GM18507 (cell line): ENCODE measurements at regions not wholly inside any gene's neighbourhood (a gene's known extent, or its start where the extent isn't known, plus 50 kb on each side); places are given as distances from the start of the nearest gene placed in this dataset.
"Not testable (repeated sequence)": the region's sequence is repeated elsewhere in the genome, so short reads cannot be mapped to it uniquely, and the experiment has no call there.

Experiments
- DNase-seq: peaks from one replicate; pipeline ENCODE4 v3.0.0; 2011; ENCODE audit warnings: low read depth; ENCODE audit not compliant: insufficient read length; ENCODE audit errors: extremely low spot score
- FAIRE-seq: peaks from 2 replicates; lab custom pipeline; 2011; peaks lifted over from hg19 to GRCh38; lab: Jason Lieb, UNC

GRCh38 chr2:111249806-111250205, 129.1 kb downstream of the BCL2L11 start:
- FAIRE-seq = no peak

GRCh38 chr2:111250448-111251030, 129.8 kb downstream of the BCL2L11 start:
- DNase-seq (no peak), FAIRE-seq (no peak)

More at GRCh38 chr2:111249806-111250205, 129.1 kb downstream of the BCL2L11 start:
- DNase-seq = no peak

- FAIRE-seq = no peak
Measured at GRCh38 chr2:111251711-111252110, 131.0 kb downstream of the BCL2L11 start.

GRCh38 chr2:111252436-111252835, 131.7 kb downstream of the BCL2L11 start:
- FAIRE-seq = no peak
- DNase-seq = no peak

More at GRCh38 chr2:111251711-111252110, 131.0 kb downstream of the BCL2L11 start:
- no peak for DNase-seq

GRCh38 chr2:111254916-111255315, 134.2 kb downstream of the BCL2L11 start:
- not testable (repeated sequence) for FAIRE-seq, DNase-seq

- FAIRE-seq = not testable (repeated sequence)
Measured at GRCh38 chr2:111256628-111257027, 135.9 kb downstream of the BCL2L11 start.

GRCh38 chr2:111257607-111258006, 136.9 kb downstream of the BCL2L11 start:
- DNase-seq, FAIRE-seq: not testable (repeated sequence)

More at GRCh38 chr2:111256628-111257027, 135.9 kb downstream of the BCL2L11 start:
- DNase-seq = not testable (repeated sequence)

- not testable (repeated sequence) for FAIRE-seq, DNase-seq
Measured at GRCh38 chr2:111258318-111258717, 137.6 kb downstream of the BCL2L11 start.

- FAIRE-seq, DNase-seq: not testable (repeated sequence)
Measured at GRCh38 chr2:111262627-111263379, 142.1 kb downstream of the BCL2L11 start.

GRCh38 chr2:111263380-111264017, 142.8 kb downstream of the BCL2L11 start:
- not testable (repeated sequence) for DNase-seq, FAIRE-seq

- not testable (repeated sequence) for DNase-seq, FAIRE-seq
Measured at GRCh38 chr2:111264956-111265355, 144.2 kb downstream of the BCL2L11 start.

- not testable (repeated sequence) for FAIRE-seq, DNase-seq
Measured at GRCh38 chr2:111266556-111266955, 145.8 kb downstream of the BCL2L11 start.

- DNase-seq, FAIRE-seq: not testable (repeated sequence)
Measured at GRCh38 chr2:111267038-111267437, 146.3 kb downstream of the BCL2L11 start.

GRCh38 chr2:111269761-111270323, 149.1 kb downstream of the BCL2L11 start:
- not testable (repeated sequence) for DNase-seq, FAIRE-seq

GRCh38 chr2:111270569-111270968, 149.9 kb downstream of the BCL2L11 start:
- not testable (repeated sequence) for FAIRE-seq, DNase-seq

GRCh38 chr2:111271647-111272304, 151.1 kb downstream of the BCL2L11 start:
- FAIRE-seq, DNase-seq: not testable (repeated sequence)

- not testable (repeated sequence) for DNase-seq, FAIRE-seq
Measured at GRCh38 chr2:111273007-111273406, 152.3 kb downstream of the BCL2L11 start.

- FAIRE-seq, DNase-seq: not testable (repeated sequence)
Measured at GRCh38 chr2:111275047-111275853, 154.5 kb downstream of the BCL2L11 start.
